Activated B cell treated with CpG ODN at 0.5 μM for 24 hours (primary cell): ENCODE measurements at regions not wholly inside any gene's neighbourhood (a gene's known extent, or its start where the extent isn't known, plus 50 kb on each side); places are given as distances from the start of the nearest gene placed in this dataset.

Experiments used
- ATAC-seq: fragments of 200-7000 bp; cut with Tn5 transposase; one replicate; pipeline ENCODE4 v1.10.0; 2021; ENCODE audit warnings: low read depth, mild to moderate bottlenecking, moderate library complexity
- CTCF ChIA-PET: fragments of 350-600 bp; sonication (Branson Sonifier 250); formaldehyde crosslinking; loops from one replicate; lab custom pipeline; 2021; ENCODE audit warnings: antibody characterized with exemption; lab: Charles Lee
- POLR2A ChIA-PET: fragments of 350-600 bp; sonication (Branson Sonifier 250); formaldehyde crosslinking; loops from one replicate; lab custom pipeline; 2021; ENCODE audit warnings: antibody characterized with exemption; lab: Charles Lee
- DNase-seq: peaks from one replicate; pipeline ENCODE4 v3.0.0; 2022
- H3K27ac Mint-ChIP-seq: one replicate; pipeline ENCODE4 v1.8.0; 2020; ENCODE audit warnings: mixed read lengths
- H3K27me3 Mint-ChIP-seq: one replicate; pipeline ENCODE4 v1.8.0; 2021; ENCODE audit warnings: mixed read lengths
- H3K36me3 Mint-ChIP-seq: one replicate; pipeline ENCODE4 v1.8.0; 2021; ENCODE audit warnings: low read depth, mixed read lengths
- H3K4me1 Mint-ChIP-seq: one replicate; pipeline ENCODE4 v1.8.0; 2021; ENCODE audit warnings: mixed read lengths
- H3K4me3 Mint-ChIP-seq: one replicate; pipeline ENCODE4 v1.8.0; 2020; ENCODE audit warnings: mild to moderate bottlenecking, mixed read lengths
- H3K9me3 Mint-ChIP-seq: one replicate; pipeline ENCODE4 v1.8.0; 2020; ENCODE audit warnings: mixed read lengths
- intact Hi-C: fragments of 100-400 bp; cut with micrococcal nuclease; formaldehyde crosslinking; loops from one replicate; pipeline ENCODE4 v1.15.1; 2024
- TF ChIP-seq, protein P1 (sequence below): fragments of 200-600 bp; IDR thresholded peaks from one replicate; pipeline ENCODE4 v1.8.0; 2022; ENCODE audit warnings: antibody characterized with exemption, mild to moderate bottlenecking

GRCh38 chr12:111224186-111225066 lies 144.5 kb downstream of the PHETA1 start:
- Mint-ChIP-seq H3K9me3 (no peaks in the 10 kb centered on the region), H3K4me1 (no peaks in the 10 kb centered on the region), H3K27ac (no peak overlapping the region), H3K36me3 (no peaks in the 10 kb centered on the region), H3K4me3 (no peak overlapping the region), H3K27me3 (peaks cover 10% of the 10 kb centered on the region)
- ChIA-PET POLR2A (interaction anchor here (0.7 kb wide), 1 partner anchor 56 kb away, joined by 3 read pairs; no protein-coding TSS in a partner anchor), CTCF (no interaction called here)
- TF ChIP-seq, protein P1, sequence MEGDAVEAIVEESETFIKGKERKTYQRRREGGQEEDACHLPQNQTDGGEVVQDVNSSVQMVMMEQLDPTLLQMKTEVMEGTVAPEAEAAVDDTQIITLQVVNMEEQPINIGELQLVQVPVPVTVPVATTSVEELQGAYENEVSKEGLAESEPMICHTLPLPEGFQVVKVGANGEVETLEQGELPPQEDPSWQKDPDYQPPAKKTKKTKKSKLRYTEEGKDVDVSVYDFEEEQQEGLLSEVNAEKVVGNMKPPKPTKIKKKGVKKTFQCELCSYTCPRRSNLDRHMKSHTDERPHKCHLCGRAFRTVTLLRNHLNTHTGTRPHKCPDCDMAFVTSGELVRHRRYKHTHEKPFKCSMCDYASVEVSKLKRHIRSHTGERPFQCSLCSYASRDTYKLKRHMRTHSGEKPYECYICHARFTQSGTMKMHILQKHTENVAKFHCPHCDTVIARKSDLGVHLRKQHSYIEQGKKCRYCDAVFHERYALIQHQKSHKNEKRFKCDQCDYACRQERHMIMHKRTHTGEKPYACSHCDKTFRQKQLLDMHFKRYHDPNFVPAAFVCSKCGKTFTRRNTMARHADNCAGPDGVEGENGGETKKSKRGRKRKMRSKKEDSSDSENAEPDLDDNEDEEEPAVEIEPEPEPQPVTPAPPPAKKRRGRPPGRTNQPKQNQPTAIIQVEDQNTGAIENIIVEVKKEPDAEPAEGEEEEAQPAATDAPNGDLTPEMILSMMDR = no peak
- no peak for ATAC-seq
- intact Hi-C loops = no loop called here
- no peak for DNase-seq

DNA sequence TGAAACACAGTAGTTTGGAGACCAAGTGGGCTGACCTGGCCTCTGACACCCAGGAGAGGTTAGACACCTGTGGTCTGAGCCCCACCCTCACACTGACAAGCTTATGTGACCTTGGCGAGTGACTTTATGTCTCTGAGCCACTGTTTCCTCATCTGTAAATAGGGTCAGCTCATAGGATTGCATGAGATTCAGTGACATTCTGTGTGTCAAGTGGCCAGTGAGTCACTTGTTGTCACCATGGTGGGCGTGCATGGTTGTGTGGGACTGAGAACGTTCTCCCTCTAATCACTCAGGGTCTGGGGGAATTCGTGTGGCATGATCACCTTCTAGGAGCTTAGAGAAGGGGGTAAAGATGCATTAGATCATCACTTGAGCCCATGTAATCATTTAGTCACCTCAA lies 146.4 kb downstream of the PHETA1 start:
- DNase-seq (no peak), ATAC-seq (no peak)
- no peaks in the 10 kb centered on the region for H3K4me1 Mint-ChIP-seq
- H3K36me3 Mint-ChIP-seq = no peaks in the 10 kb centered on the region
- no peak overlapping the region for H3K27ac Mint-ChIP-seq
- TF ChIP-seq, protein P1 = no peak
- POLR2A ChIA-PET = no interaction called here
- H3K27me3 Mint-ChIP-seq = peaks cover 10% of the 10 kb centered on the region
- H3K9me3 Mint-ChIP-seq = no peaks in the 10 kb centered on the region
- CTCF ChIA-PET = no interaction called here
- intact Hi-C loops = no loop called here
- H3K4me3 Mint-ChIP-seq = no peak overlapping the region

- Mint-ChIP-seq H3K4me1 (no peaks in the 10 kb centered on the region), H3K27me3 (peaks cover 12% of the 10 kb centered on the region), H3K9me3 (no peaks in the 10 kb centered on the region), H3K36me3 (no peaks in the 10 kb centered on the region), H3K4me3 (no peak overlapping the region), H3K27ac (no peak overlapping the region)
- POLR2A ChIA-PET = no interaction called here
- no peak for ATAC-seq
- TF ChIP-seq, protein P1 = no peak
- no peak for DNase-seq
- intact Hi-C loops = no loop called here
- CTCF ChIA-PET = no interaction called here
Observed at GRCh38 chr12:111222027-111222414, 146.9 kb downstream of the PHETA1 start.

DNA sequence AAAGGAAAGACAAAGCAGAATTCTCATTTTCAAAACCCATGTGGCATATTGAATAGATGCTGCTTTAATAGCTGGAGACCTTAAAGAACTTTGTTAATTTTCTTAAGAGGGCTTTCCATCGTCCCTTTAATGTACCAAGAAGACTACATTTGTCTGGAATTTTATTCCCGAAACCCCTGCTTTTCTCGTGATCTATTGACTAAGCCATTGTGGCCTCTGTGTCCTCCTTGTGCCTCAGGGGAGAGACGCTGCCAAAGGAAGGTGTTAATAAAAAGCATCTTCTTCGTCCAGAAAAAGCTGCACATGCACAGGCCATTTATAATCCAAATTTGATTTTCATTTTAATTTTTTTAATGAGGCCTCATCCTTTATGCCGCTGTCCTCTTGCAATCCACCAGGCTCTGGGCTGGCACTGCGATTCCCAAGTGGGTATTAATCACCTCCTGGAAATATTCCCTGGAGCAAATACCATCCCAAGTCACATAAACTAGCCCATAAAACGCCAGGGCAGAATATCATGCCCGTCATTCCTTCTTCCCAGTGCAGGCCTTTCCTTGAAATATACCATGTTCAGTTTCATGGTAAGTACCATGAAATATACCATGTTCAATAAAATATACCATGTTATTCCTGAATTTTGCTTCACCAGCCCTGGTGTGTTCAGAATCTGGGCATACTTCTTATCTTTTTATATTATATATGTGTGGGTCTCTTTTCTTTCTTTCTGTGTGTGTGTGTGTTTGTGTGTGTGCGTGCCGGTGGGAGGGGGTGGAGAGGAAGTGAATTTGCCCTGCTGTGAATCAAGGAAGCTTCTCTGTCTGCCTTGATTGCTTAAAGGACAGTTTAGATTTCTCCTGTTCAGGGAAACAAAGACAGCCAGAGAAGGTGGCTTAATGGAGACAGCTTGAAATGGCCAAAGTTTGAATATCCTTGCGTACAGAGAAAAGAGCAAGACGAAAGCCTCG lies 147.6 kb downstream of the PHETA1 start:
- DNase-seq (no peak), ATAC-seq (no peak)
- H3K27ac Mint-ChIP-seq = no peak overlapping the region
- H3K4me1 Mint-ChIP-seq = no peaks in the 10 kb centered on the region
- CTCF ChIA-PET = no interaction called here
- peaks cover 17% of the 10 kb centered on the region for H3K27me3 Mint-ChIP-seq
- TF ChIP-seq, protein P1 = no peak
- intact Hi-C loops = no loop called here
- no peaks in the 10 kb centered on the region for H3K9me3 Mint-ChIP-seq
- POLR2A ChIA-PET = no interaction called here
- H3K36me3 Mint-ChIP-seq = no peaks in the 10 kb centered on the region
- H3K4me3 Mint-ChIP-seq = no peak overlapping the region

GRCh38 chr12:111220363-111220762 lies 148.5 kb downstream of the PHETA1 start:
- ATAC-seq = no peak
- H3K9me3 Mint-ChIP-seq = no peaks in the 10 kb centered on the region
- H3K4me3 Mint-ChIP-seq = no peak overlapping the region
- no peaks in the 10 kb centered on the region for H3K36me3 Mint-ChIP-seq
- ChIA-PET POLR2A (interaction anchor here (0.6 kb wide), 1 partner anchor 219 kb away, joined by 3 read pairs; no protein-coding TSS in a partner anchor), CTCF (no interaction called here)
- DNase-seq = no peak
- H3K4me1 Mint-ChIP-seq = no peaks in the 10 kb centered on the region
- peaks cover 12% of the 10 kb centered on the region for H3K27me3 Mint-ChIP-seq
- H3K27ac Mint-ChIP-seq = no peak overlapping the region
- TF ChIP-seq, protein P1 = no peak
- intact Hi-C loops = no loop called here
